NCI-H1048 (cell line): ENCODE measurements at regions not wholly inside any gene's neighbourhood (a gene's known extent, or its start where the extent isn't known, plus 50 kb on each side); places are given as distances from the start of the nearest gene placed in this dataset.

Experiments
- DNase-seq: peaks from one replicate; lab custom pipeline; 2025; lab: John Stamatoyannopoulos, UW

DNA sequence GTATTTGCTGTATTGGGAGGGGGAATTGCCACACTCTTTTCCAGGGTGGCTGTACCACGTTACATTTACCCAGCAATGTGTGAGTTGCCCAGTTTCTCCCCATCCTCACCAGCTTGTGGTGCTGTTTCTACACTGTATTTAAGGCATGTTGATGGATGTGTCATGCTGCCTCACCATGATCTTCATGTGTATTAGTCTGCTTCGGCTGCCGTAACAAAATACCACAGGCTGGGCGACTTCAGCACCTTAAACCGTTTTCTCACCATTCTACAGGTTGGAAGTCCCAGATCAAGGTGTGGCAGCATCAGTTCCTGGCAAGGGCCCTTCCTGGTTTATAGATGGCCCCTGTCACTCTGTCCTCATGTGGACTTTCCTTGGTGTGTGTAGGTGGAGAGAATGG is 169.7 kb downstream of the IGLL1 start:
- DNase-seq: no peak

DNA sequence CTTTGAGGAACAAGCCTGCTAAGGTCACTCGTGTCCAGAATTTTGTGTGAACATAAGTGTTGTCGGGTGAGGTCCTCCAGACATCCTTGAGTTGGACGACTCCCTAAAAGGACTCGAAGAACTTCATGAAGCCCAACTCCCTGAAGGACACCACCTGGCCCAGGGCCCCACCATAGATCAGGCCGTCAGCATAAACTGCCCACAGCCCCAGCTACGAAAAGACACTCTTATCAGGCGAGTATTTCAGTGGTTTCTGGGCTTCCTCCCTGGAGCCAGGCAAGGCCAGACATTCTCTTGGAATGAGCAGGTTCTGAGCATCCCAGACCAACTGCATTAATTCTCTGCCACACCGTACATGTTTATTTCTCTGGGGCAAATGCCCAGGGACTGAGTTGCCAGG is 170.1 kb downstream of the IGLL1 start:
- DNase-seq: no peak

DNA sequence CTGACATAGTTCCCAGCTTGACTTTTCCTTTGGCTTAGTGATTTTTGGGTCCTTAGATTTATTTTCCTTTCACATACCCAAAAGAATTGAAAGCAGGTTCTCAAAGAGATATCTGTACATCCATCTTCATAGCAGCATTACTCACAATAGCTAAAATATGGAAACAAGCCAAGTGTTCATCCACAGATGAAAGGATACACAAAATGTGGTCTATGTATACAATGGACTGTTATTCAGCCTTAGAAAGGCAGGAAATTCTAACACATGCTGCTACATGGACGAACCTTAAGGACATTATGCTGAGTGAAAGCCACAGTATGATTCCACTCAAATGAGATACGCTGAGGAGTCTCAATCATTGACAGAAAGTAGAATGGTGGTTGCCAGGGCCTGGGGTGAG is 171.8 kb downstream of the IGLL1 start:
- no peak for DNase-seq

DNA sequence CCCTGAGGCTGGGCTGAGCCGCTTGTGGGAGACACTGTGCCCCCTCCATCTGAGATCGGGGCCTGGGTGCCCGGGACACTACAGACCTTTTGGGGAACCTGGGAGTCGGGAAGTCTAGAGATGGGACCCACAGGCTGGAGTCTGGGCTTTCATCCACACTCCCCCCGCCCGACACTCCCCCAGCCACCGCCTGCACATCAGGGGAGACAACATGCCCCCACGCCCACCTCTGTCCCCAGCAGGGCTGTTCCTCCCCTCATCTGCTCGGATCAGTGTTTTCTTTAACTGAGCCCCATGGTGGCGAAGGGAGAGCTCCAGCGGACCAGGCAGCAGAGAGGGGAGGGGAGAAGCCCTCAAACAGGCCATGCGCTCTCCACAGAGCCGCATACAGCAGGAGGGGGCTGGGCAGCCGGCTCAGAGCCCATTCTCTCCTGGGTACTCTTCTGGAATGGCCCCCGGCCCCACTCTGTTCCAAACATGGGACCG is 174.7 kb downstream of the IGLL1 start:
- no peak for DNase-seq

DNA sequence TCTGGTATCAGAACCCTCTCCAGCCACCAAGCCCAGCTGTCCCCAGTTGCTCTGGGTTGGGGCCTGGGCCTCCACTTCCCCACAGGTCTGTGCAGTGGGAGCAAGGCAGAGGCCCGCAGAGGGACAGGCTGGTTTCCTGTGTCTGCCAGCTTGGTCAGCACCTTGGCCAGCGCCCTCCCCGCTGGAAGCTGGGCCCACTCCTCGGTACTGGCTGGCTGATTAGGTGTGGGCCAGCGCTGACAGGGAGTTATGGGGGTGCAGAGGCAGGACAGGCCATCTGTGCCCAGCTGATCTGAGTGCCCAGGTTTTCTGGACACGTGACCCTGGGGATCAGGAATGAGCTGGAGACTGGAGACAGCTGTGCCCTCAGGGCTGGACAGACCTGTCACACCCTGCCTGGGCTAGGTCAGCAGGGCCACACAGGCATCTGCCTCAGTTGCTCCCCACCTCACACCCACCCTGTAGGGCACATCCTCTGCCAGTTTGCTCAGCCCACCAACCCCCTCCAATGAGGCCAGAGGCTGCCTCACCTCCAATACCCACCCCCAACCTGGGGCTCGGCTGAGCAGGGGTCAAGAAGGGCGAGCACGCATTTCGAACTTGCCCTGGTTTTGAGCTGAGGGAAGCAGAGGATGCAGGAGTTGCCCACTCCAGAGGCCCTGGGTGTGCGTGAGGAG is 175.3 kb downstream of the IGLL1 start:
- DNase-seq: no peak

DNA sequence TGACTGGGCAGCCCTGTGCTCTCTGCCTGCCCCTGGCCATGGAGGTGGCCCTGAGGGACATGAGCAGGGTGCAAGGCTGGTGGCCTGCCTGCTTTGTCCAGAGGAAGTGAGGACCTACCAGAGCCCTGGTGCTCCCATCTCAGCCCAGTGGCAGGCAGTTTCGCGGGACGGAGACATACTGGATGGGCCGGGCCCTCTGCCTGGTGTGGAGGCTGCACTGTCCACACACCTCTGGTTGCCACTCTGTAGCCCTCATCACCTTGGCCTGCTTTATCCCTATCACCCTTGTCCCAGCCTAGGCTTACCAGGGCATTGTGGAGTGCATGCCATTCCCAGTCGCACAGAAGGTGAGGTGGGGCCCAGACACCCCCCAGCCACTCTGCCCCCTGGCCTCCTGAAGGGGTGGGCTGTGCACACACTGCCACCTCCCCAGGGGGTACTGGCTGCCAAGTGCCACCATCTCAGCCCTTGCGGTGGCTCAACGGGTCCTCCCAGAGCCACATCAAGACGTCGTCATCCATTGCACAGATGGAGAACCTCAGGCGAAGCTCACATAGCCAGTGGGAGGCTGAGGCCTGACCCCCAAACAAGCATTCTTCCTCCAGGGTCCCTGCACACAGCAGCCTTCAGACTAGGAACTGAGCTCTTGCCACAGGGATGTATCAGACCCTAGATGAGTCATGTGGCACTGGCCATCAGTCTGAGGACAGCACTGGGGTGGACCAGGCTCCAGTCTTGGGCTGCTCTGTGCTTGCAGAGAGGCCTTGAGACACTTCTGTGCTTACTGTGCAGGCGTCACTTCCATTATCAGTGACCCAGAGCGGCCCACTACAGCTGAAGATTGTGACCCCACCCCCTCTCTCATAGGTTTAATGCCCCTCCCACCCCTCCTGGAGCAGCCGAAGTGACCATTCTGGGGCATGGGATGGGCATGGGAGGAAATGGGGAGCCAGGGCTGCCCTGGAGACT is 176.1 kb downstream of the IGLL1 start:
- no peak for DNase-seq

DNA sequence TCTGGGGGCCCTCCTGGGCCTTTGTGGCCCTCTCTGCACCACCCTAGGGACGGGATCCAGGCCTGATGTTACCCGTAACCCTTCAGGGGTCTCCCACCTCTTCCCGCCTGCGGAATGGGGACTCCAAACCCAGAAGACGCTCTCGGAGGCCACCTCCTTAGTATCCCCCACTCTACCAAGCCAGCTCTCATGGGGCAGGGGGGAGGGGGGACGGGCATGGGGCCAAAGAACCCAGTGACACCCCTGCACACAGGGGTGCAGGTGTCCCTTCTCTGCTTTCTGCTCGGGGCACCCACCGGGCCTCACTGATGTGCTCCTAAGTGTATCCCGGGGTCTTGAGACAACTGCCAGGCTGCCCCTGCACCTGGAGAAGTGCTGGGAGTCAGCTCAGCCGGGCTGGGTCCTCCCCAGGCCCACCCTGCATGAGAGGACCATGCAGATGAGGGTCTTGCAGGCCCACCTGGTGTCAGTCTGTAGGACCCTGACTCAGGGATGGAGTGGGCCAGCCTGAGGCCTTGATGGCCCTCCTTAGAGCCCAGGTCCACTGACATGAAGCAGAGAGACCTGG is 176.9 kb downstream of the IGLL1 start:
- no peak for DNase-seq

DNA sequence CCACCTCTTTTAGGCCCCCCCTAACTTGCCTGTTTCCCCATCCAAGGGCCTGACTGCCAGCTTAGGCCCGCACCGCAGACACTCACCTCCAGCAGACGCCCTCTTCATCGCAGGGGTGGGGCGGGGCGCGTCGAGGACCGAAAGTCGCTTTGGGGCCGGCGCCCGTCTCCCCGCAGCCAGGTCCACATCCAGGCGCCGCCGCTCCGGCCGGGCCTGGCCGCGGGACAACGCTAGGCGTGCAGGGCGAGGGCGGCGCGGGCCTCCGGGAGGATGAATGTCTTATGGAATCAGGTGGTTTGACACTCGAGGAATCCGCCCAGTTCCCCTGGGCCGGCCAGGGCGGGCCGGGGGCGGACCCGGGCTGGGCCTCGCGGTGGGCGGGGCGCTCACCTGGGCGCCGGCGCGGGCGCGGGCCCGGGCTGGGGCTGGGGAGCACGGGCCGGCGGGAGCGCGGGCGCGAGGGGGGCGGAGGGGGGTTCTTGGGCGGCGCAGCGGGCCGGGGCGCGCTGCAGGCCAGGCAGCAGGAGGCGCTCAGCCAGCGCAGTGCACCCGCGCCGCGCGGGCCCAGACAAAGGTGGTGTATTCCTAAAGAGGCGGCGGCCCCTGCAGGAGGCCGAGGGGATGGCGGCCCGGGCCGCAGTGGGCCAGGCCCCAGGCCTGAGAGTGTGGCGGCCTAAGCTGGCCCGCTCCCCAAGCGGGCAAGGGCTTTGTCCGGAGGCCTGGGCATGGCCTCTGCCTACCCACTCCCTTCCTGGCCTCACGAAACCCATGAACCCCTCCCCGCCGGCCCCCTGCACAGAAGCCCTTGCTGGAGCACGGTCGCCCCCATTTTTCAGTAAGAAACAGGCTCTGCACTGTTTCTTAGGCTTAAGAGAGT is 177.6 kb downstream of the IGLL1 start:
- DNase-seq: peak; percentile 78

DNA sequence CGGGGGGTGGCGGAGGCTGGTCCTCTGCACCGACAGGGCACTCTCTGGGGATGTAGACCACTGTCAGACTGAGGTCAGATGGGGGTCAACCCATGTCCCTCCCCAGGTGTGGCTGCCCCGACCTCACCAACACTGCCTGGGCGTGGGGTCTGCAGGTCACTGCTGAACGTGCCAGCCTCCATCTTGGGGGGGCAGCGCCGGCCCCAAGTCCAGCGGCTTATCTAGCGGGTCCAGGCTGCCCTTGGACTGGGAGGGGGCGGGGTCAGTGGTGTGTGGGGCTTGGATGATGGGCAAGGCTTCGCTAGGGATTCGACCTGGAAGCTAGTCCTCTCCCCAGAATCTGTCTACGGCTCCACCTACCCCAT is 178.2 kb downstream of the IGLL1 start:
- DNase-seq: no peak

DNA sequence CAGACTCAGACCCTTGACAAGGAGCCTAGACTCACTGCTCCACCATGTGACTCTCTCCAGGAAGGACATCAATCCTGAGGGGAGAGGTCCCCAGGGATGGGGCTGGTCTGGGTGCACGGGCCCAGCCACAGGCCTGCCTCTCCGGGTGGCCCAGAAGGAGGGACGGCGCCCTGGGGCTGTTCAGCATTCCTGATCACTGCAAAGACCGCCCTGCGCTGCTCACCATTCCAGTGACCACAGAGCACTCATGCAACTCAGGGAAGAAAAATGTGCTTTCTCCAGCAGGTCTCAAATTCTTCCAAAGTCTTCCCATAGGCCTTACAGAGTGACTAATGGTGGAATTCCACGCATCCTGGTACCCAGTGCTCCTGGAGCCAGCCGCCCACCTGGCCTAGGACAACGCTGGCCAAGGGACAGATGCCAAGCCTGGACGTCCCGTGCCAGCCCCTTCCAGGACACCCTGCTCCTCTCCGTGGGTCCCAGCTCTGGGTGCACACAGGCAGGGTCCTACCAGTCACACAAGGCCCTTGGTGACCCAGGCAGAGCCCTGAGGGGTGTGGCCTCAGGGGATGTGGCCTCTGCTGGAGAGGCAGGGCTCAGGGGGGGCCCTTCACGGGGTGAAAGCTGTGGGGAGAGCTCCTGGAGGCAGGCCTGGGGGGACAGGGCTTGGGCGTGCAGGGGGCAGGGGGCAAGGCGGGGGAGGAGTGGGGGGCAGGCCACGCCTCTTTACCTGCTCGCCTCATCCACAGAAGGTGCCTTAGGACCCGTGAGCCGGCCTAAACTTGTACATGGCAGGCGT is 178.8 kb downstream of the IGLL1 start:
- no peak for DNase-seq

DNA sequence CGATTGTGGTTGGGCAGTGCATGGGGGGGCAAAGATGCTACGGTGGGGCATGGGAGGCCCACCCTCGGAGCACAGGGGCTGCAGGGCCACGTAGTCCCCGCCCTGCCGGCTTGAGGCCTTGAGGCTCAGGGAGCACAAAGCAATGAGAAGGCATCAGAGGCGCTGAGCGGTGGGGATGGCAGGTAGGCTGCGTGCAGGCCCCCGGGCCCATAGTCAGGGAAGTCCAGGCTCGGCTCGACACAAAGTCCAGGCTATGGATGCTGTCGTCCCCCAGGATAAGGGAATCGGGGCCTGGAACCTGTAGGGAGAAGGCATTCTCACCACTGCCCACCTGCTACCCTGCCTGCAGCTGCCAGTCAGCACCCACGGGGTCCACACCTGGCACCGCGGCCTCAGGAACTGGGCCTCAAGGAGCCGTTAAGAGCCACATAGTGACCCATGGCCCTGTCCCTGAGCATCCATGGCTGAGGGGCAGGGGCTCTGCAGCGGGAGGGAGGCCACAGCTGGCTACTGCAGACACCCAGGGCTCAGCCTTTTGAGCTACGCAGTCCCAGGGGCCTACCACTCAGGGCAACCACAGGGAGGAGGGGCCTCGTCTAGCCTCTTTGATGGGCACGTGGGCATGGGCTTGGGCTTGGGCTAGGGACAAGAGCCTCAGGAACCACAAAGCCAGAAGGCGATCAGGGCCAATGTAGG is 179.7 kb downstream of the IGLL1 start:
- DNase-seq: no peak

DNA sequence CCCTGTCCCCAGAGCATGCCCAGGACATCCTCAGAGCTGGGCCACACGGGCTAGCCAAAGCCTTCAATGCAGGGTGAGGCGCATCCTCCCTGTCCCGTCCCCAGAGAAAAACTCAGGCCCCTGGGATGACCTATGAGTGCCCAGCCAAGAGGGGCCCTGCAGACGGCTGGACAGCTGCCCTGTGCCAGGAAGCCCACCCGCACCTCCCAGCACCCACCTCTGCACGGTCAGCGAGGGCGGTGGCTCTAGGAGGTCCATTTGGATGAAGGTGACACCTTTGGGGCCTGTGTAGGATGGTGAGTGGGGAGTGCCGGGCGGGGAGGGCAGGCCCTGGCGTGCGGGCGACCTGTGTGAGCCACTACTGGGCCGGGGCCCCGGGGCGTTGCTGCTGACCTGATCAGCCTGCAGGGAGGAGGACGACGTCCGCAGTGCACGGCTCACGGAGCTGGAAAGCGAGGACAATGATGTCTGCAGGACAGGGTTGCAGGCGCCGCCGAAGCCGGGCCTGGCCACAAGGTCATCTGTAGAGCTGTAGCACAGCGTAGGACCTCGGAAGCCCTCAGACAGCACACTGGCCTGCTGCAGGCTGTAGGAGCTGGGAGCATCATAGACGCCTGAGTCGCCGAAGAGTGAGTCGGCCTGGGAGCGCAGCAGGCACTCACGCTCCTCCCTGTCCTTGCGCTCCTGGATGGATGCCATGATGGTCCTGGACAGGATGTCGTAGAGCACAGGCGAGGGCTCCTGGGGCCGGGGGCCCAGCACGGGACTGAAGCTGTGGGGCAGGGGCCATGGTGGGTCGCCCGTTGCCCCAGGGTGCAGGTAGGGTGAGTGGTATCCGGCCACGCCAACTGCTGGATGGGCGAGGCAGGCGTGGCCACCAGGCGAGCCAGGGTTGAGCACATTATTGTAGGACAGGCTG is 180.5 kb downstream of the IGLL1 start:
- no peak for DNase-seq

DNA sequence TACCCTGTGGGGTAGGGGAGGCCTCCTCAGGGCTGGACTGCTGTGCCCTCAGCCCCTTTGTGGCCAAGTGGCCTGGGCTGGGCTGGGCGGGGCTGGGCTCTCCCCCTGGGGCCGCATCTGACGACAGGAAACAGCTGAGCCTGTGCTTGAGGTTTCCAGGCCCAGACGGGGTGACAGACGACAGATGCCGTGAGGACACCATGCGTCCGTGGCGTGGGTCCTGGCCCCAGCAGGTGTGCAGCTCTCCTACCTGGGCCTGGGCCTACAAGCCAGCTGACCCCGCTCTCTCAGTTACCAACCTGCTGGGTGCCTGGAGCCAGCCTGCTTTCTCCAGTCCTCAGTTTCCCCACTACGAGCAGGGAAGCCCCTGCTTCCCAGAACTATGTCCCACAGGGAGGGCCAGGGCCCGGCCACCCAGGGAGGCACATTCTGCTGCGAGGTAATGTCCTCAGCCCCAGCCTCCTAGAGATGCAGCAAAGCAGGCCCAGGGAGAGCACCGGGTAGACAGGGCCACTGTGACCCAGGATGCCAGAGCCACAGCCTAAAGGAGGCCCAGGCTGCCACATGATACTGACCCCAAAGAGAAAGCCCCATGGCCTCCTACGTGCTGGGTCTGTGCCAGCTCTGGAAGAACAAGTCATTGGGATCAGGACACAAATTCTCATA is 181.3 kb downstream of the IGLL1 start:
- DNase-seq: no peak

DNA sequence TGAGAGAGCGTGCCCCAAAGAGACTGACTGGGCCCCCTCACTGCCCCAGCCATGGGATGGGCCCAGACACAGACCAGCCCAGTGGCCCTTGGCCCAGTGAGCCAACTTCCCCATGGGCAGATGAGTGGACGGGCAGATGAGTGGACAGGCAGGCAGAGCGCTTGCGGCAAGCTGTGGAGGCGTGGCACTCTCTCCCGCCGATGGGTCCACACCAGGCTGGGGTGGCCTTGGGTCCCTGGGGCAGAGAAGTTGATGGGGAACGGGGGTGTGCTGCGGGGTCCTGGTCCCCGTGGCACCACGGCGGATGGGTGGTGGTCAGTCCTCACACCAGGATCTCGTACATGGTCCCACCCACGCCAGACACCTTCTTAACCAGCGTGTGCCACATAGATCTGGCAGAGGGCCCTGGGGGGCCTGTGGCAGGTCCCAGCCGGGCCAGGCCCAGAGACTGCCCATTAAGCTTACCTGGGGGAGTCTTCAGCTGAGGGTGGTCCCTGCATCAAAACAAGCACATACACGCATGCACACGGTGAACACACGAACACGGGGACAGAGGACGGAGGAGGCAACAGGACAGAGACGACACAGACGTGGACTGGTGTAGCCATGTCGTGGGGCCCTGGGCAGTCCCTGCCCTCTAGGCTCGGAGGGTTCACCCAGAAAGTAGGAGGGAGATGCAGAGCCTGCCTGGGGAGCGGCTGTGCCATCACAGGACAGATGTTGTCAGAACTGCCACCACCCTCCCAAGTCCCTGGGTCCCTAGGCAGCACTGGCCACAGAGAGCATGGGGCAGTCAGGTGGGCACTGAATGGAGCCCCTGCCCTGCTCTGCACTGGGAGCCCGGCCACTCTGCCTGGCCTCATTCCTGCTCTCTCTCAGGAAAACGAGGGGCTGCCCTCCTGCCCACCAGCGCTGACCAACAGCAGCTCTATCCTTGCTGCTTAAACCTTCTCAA is 182.2 kb downstream of the IGLL1 start:
- no peak for DNase-seq

DNA sequence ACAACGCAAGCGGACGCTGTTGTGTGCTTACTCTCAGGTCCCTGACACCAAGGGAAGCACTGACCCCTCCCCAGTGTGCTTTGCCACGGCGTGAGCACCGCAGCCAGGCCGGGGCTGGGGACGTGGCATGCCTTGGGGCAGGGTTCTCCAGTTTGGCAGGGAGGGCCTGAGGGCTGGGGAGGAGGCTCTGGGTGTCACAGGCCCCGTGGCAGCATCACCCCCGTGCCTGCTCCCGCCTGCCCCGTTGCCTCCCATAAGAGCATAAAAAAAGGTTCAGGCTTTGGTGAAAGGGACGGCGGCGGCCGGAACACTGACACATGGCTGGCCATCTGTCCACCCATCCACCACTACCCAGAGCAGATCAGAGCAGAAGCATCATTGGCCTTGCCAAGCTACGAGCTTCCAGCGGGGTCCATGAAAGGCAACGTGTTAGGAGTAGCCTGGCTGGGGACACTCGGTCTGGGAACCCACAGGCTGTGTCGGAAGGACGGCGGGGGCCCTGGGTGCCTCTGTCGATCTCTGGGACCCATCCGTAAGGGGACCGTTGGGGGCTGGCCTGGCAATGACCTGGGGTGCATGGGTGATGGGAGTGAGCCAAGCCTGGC is 183.0 kb downstream of the IGLL1 start:
- DNase-seq: no peak

DNA sequence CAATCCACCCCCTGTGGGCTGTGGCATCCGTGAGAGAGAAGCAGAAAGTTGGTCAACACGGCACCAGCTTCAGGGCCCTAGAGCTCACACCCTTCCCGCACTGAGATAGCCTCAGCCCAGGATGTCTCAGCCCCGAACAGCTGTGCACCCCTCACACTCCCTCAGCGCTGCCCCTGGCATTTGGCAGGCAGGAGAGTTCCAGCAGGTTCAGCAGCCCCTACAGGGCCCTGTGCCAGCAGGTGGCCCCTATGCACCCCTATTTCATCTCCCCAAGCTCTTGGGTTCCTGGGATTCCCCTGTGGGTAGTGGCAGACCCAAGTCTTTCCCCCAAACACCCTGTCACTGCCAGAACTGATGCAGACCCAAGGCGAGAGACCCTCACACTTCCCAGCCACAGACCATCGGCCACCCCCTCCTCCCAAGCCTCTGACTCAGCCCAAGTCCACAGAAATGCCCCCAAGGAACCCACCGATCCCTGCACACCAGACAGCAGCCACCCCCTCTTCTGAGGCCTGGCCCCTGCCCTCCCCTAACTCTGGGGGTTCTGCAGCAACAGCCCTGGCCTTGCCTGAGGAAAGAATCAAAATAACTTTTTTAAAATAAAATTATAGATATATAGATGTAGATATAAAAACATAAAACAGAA is 183.6 kb downstream of the IGLL1 start:
- no peak for DNase-seq
